H1 (cell line): ENCODE measurements at regions not wholly inside any gene's neighbourhood (a gene's known extent, or its start where the extent isn't known, plus 50 kb on each side); places are given as distances from the start of the nearest gene placed in this dataset.

Source experiments
- CTCF ChIA-PET: fragments of 300-600 bp; sonication (Branson Sonifier 250); formaldehyde crosslinking; loops from one replicate; lab custom pipeline; 2021; ENCODE audit not compliant: partially characterized antibody; lab: Charles Lee
- POLR2A ChIA-PET: fragments of 300-600 bp; sonication (Branson Sonifier 250); formaldehyde crosslinking; loops from one replicate; lab custom pipeline; 2021; ENCODE audit warnings: inconsistent platforms; ENCODE audit not compliant: partially characterized antibody; lab: Charles Lee
- DNase-seq, 2 experiments: peaks; one replicate each; pipeline versions ENCODE4 v3.0.0 to v3.0.0-alpha.2; 2010 to 2022; ENCODE audit warnings: low spot score in 2 of 2, low read depth in 1 of 2, mixed read lengths in 1 of 2
- FAIRE-seq: peaks from 2 replicates; lab custom pipeline; 2011; peaks lifted over from hg19 to GRCh38; lab: Jason Lieb, UNC
- H2AFZ ChIP-seq: 2 replicates; pipeline ENCODE4 v1.8.1; 2012; ENCODE audit warnings: low read length, inconsistent platforms
- H2AK5ac ChIP-seq: 2 replicates; pipeline ENCODE4 v1.6.1; 2013; ENCODE audit warnings: low read depth, low read length
- H2BK120ac ChIP-seq: replicated peaks from 2 replicates; pipeline ENCODE3; 2013; ENCODE audit warnings: low read depth, low read length, inconsistent platforms
- H2BK12ac ChIP-seq: 2 replicates; pipeline ENCODE4 v1.6.1; 2013; ENCODE audit warnings: low read depth, low read length
- H2BK15ac ChIP-seq: 2 replicates; pipeline ENCODE4 v1.6.1; 2013; ENCODE audit warnings: low read length
- H2BK20ac ChIP-seq: 2 replicates; pipeline ENCODE4 v1.6.1; 2013; ENCODE audit warnings: low read length
- H2BK5ac ChIP-seq: 2 replicates; pipeline ENCODE4 v1.6.1; 2013; ENCODE audit warnings: low read depth, low read length
- H3K14ac ChIP-seq: 2 replicates; pipeline ENCODE4 v1.6.1; 2013; ENCODE audit warnings: inconsistent platforms; ENCODE audit not compliant: insufficient read length
- H3K18ac ChIP-seq: 2 replicates; pipeline ENCODE4 v1.6.1; 2013; ENCODE audit warnings: low read length; ENCODE audit errors: extremely low read depth
- H3K23ac ChIP-seq: 2 replicates; pipeline ENCODE4 v1.6.1; 2013; ENCODE audit warnings: inconsistent platforms; ENCODE audit not compliant: insufficient read length
- H3K23me2 ChIP-seq: 2 replicates; pipeline ENCODE4 v1.6.1; 2013; ENCODE audit warnings: low read depth, low read length
- H3K27ac ChIP-seq: 2 replicates; pipeline ENCODE4 v1.6.1; 2011; ENCODE audit warnings: low read depth, low read length, inconsistent platforms
- H3K27me3 ChIP-seq, 4 experiments: replicated peaks in 1 of 4; 1 replicate in 1 of 4; 2 replicates in 3 of 4; pipeline versions ENCODE4 v1.6.1 to v1.8.1; 2011 to 2013; ENCODE audit warnings: low read length in 3 of 4, mild to moderate bottlenecking in 3 of 4, inconsistent platforms in 2 of 4, mixed read lengths in 2 of 4, moderate library complexity in 1 of 4; ENCODE audit not compliant: control insufficient read depth in 3 of 4, insufficient read depth in 3 of 4; ENCODE audit errors: extremely low read depth in 1 of 4
- H3K36me3 ChIP-seq, 4 experiments: 2 replicates each; pipeline versions ENCODE4 v1.6.1 to v1.8.1; 2011 to 2013; ENCODE audit warnings: mild to moderate bottlenecking in 4 of 4, low read length in 3 of 4, moderate library complexity in 2 of 4, control low read depth in 1 of 4, inconsistent platforms in 1 of 4; ENCODE audit not compliant: insufficient read depth in 4 of 4, control insufficient read depth in 2 of 4
- H3K4ac ChIP-seq: replicated peaks from 2 replicates; pipeline ENCODE3; 2013; ENCODE audit warnings: low read length, low read depth, mixed read lengths, inconsistent platforms; ENCODE audit not compliant: insufficient read length
- H3K4me1 ChIP-seq, 4 experiments: replicated peaks in 1 of 4; 1 replicate in 1 of 4; 2 replicates in 3 of 4; pipeline versions ENCODE4 v1.6.1 to v1.8.1; 2011 to 2013; ENCODE audit warnings: low read length in 3 of 4, inconsistent platforms in 2 of 4, mixed read lengths in 1 of 4; ENCODE audit not compliant: insufficient read depth in 4 of 4, control insufficient read depth in 3 of 4
- H3K4me2 ChIP-seq, 2 experiments: 2 replicates each; pipeline versions ENCODE4 v1.6.1 to v1.8.1; 2011 to 2013; ENCODE audit warnings: low read depth in 2 of 2, low read length in 2 of 2, control low read depth in 1 of 2, inconsistent platforms in 1 of 2, mild to moderate bottlenecking in 1 of 2; ENCODE audit not compliant: insufficient read depth in 1 of 2
- H3K4me3 ChIP-seq, 4 experiments: fragments of 200-600, 300-600 bp in 1 of 4; sonication (generic), shearing (Covaris generic), sonication (Bioruptor Twin) in 1 of 4; 2 replicates each; pipeline versions ENCODE4 v1.5.1 to v1.8.1; 2011 to 2016; ENCODE audit warnings: low read length in 4 of 4, low read depth in 3 of 4, control low read depth in 2 of 4, inconsistent platforms in 2 of 4, mild to moderate bottlenecking in 2 of 4, mixed read lengths in 1 of 4, moderate library complexity in 1 of 4; ENCODE audit not compliant: insufficient read depth in 2 of 4; ENCODE audit errors: extremely low read depth in 1 of 4
- H3K56ac ChIP-seq: replicated peaks from 2 replicates; pipeline ENCODE3; 2013; ENCODE audit warnings: low read depth, mild to moderate bottlenecking, mixed read lengths, low read length, inconsistent platforms; ENCODE audit not compliant: insufficient read length
- H3K79me1 ChIP-seq: 2 replicates; pipeline ENCODE4 v1.6.1; 2013; ENCODE audit warnings: low read depth, low read length, control low read depth
- H3K79me2 ChIP-seq, 2 experiments: 2 replicates each; pipeline versions ENCODE4 v1.6.1 to v1.8.1; 2012 to 2013; ENCODE audit warnings: low read length in 2 of 2, mild to moderate bottlenecking in 2 of 2, inconsistent platforms in 1 of 2; ENCODE audit not compliant: insufficient read depth in 2 of 2, control insufficient read depth in 1 of 2
- H3K9ac ChIP-seq, 4 experiments: replicated peaks in 1 of 4; 1 replicate in 1 of 4; 2 replicates in 3 of 4; pipeline versions ENCODE4 v1.6.1 to v1.8.1; 2011 to 2013; ENCODE audit warnings: low read depth in 3 of 4, low read length in 3 of 4, control low read depth in 2 of 4, mild to moderate bottlenecking in 2 of 4, moderate library complexity in 2 of 4, inconsistent platforms in 1 of 4; ENCODE audit errors: extremely low read depth in 1 of 4
- H3K9me3 ChIP-seq, 2 experiments: 2 replicates each; pipeline versions ENCODE4 v1.6.1 to v1.8.1; 2012 to 2013; ENCODE audit warnings: mild to moderate bottlenecking in 2 of 2, moderate library complexity in 2 of 2, control low read depth in 1 of 2, inconsistent platforms in 1 of 2, low read depth in 1 of 2, low read length in 1 of 2, mixed read lengths in 1 of 2; ENCODE audit not compliant: insufficient read depth in 2 of 2
- H4K20me1 ChIP-seq, 2 experiments: replicated peaks in 1 of 2; 2 replicates each; pipeline versions ENCODE3 to v1.8.1; 2011 to 2013; ENCODE audit warnings: inconsistent platforms in 2 of 2, low read length in 2 of 2, mild to moderate bottlenecking in 1 of 2; ENCODE audit not compliant: insufficient read depth in 2 of 2, control insufficient read depth in 1 of 2
- H4K5ac ChIP-seq: 2 replicates; pipeline ENCODE4 v1.6.1; 2013; ENCODE audit warnings: low read length, low read depth, mixed read lengths, inconsistent platforms; ENCODE audit not compliant: insufficient read length
- H4K8ac ChIP-seq: 2 replicates; pipeline ENCODE4 v1.8.0; 2013; ENCODE audit warnings: mild to moderate bottlenecking, moderate library complexity, low read length, inconsistent platforms; ENCODE audit not compliant: insufficient read depth; ENCODE audit errors: extremely low read depth
- H4K91ac ChIP-seq: replicated peaks from 2 replicates; pipeline ENCODE3; 2013; ENCODE audit warnings: low read length, mixed read lengths, inconsistent platforms; ENCODE audit not compliant: insufficient read length
- BRCA1 ChIP-seq: IDR thresholded peaks from 2 replicates; pipeline ENCODE4 v1.6.1; 2012; ENCODE audit warnings: low read depth, low read length, improper control_type of control experiment
- CBX8 ChIP-seq: fragments of 300-800, 300-1000 bp; sonication (generic); IDR thresholded peaks from 2 replicates; pipeline ENCODE4 v1.7.1; 2016; ENCODE audit warnings: low read depth, low read length, borderline replicate concordance
- CREB1 ChIP-seq: IDR thresholded peaks from 2 replicates; pipeline ENCODE4 v1.6.1; 2012; ENCODE audit warnings: inconsistent platforms
- SP4 ChIP-seq: IDR thresholded peaks from 2 replicates; pipeline ENCODE4 v1.6.1; 2012; ENCODE audit warnings: low read length, inconsistent platforms
- ZNF274 ChIP-seq: IDR thresholded peaks from 2 replicates; pipeline ENCODE4 v1.7.0; 2012; ENCODE audit warnings: low read length, borderline replicate concordance; ENCODE audit errors: extremely low read depth
- TF ChIP-seq, protein P1 (sequence below): IDR thresholded peaks from 2 replicates; pipeline ENCODE4 v1.6.1; 2012; ENCODE audit warnings: inconsistent platforms

DNA sequence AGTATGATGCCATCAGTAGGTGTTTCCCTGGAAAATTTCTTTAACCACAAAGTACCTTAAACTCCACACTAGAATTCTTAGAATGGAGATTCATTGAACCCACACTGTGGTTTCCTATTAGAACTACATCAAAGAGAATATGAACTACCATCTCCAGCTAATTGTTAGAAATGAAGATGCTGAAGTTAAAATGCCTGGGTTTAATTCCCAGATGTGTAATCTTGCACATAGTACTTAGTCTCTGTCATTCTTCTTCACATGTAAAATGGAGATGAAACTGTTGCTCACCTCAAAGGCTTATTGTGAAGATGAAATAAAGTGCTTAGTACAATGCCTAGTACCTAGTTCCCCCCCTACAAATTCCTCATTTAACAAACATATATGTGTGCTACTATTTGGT lies 303.3 kb upstream of the CCNG1 start:
- no peaks in the 10 kb centered on the region for H3K36me3 ChIP-seq
- CTCF ChIA-PET, result no interaction called here
- H3K79me2 ChIP-seq, result no peaks in the 10 kb centered on the region
- no peak for DNase-seq
- no peak overlapping the region for H2AFZ ChIP-seq
- no peak overlapping the region for H4K91ac ChIP-seq
- H4K8ac ChIP-seq, result no peak overlapping the region
- no peak overlapping the region for H2AK5ac ChIP-seq
- no peak overlapping the region for H3K56ac ChIP-seq
- H3K9ac ChIP-seq, result no peak overlapping the region
- no peak overlapping the region for H3K18ac ChIP-seq
- no peak overlapping the region for H2BK120ac ChIP-seq
- no peak overlapping the region for H2BK20ac ChIP-seq
- H4K20me1 ChIP-seq, result no peaks in the 10 kb centered on the region
- no peaks in the 10 kb centered on the region for H3K79me1 ChIP-seq
- FAIRE-seq, result no peak
- H3K14ac ChIP-seq, result no peak overlapping the region
- H3K4ac ChIP-seq, result no peak overlapping the region
- H2BK15ac ChIP-seq, result no peak overlapping the region
- H3K27me3 ChIP-seq, result no peaks in the 10 kb centered on the region
- H2BK12ac ChIP-seq, result no peak overlapping the region
- no peaks in the 10 kb centered on the region for H3K4me1 ChIP-seq
- no peak overlapping the region for H2BK5ac ChIP-seq
- no peak overlapping the region for H3K27ac ChIP-seq
- TF ChIP-seq CBX8, result no peak
- TF ChIP-seq, protein P1, sequence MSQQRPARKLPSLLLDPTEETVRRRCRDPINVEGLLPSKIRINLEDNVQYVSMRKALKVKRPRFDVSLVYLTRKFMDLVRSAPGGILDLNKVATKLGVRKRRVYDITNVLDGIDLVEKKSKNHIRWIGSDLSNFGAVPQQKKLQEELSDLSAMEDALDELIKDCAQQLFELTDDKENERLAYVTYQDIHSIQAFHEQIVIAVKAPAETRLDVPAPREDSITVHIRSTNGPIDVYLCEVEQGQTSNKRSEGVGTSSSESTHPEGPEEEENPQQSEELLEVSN, result no peak
- TF ChIP-seq CREB1, result no peak
- TF ChIP-seq BRCA1, result no peak
- no peak for TF ChIP-seq SP4
- no peak for TF ChIP-seq ZNF274
- TF ChIP-seq, all 59 proteins: peak for 0
- POLR2A ChIA-PET, result no interaction called here
- Histone ChIP-seq H3K23me2 (no peaks in the 10 kb centered on the region), H3K23ac (no peak overlapping the region), H3K4me2 (no peak overlapping the region), H4K5ac (no peak overlapping the region), H3K9me3 (no peaks in the 10 kb centered on the region), H3K4me3 (no peak overlapping the region)
